NCI-H146 treated with DMSO at 0.1 percent for 48 hours (cell line): ENCODE measurements at regions not wholly inside any gene's neighbourhood (a gene's known extent, or its start where the extent isn't known, plus 50 kb on each side); places are given as distances from the start of the nearest gene placed in this dataset.
A peak's percentile ranks its signal among the peaks of the same experiment; 100 is the strongest.

Experiments
- DNase-seq: peaks from one replicate; lab custom pipeline; 2025; ENCODE audit not compliant: unreplicated experiment; lab: John Stamatoyannopoulos, UW

GRCh38 chr20:9981829-9982228 lies 53.0 kb upstream of the ANKEF1 start:
- DNase-seq: no peak

- peak; percentile 88 for DNase-seq
These were observed 56.3 kb upstream of the ANKEF1 start for GRCh38 chr20:9978397-9979004.

GRCh38 chr20:9977629-9978028 lies 57.2 kb upstream of the ANKEF1 start:
- no peak for DNase-seq

- DNase-seq: no peak
These were observed 60.5 kb upstream of the ANKEF1 start for GRCh38 chr20:9974324-9974723.

- no peak for DNase-seq
These were observed 63.0 kb upstream of the ANKEF1 start for GRCh38 chr20:9971746-9972145.

- no peak for DNase-seq
These were observed 65.2 kb upstream of the ANKEF1 start for GRCh38 chr20:9969626-9970025.

GRCh38 chr20:9968015-9968414 lies 66.8 kb upstream of the ANKEF1 start:
- DNase-seq: no peak

- peak; percentile 56 for DNase-seq
These were observed 67.8 kb upstream of the ANKEF1 start for GRCh38 chr20:9966966-9967365.

- no peak for DNase-seq
These were observed 71.8 kb upstream of the ANKEF1 start for GRCh38 chr20:9963029-9963428.

GRCh38 chr20:9958693-9959092 lies 76.1 kb upstream of the ANKEF1 start:
- DNase-seq: no peak

GRCh38 chr20:9955646-9956045 lies 79.1 kb upstream of the ANKEF1 start:
- no peak for DNase-seq

- DNase-seq: no peak
These were observed 85.2 kb upstream of the ANKEF1 start for GRCh38 chr20:9949563-9949962.

GRCh38 chr20:9945408-9945807 lies 89.4 kb upstream of the ANKEF1 start:
- peak; percentile 14 for DNase-seq

- no peak for DNase-seq
These were observed 92.1 kb upstream of the ANKEF1 start for GRCh38 chr20:9942736-9943135.

- DNase-seq: no peak
These were observed 94.5 kb upstream of the ANKEF1 start for GRCh38 chr20:9940329-9940728.

- DNase-seq: no peak
These were observed 95.6 kb upstream of the ANKEF1 start for GRCh38 chr20:9939231-9939630.

- DNase-seq: no peak
These were observed 96.4 kb upstream of the PAK5 start for GRCh38 chr20:9935285-9935684.

GRCh38 chr20:9930142-9930541 lies 91.3 kb upstream of the PAK5 start:
- DNase-seq: no peak

GRCh38 chr20:9928955-9929354 lies 90.1 kb upstream of the PAK5 start:
- DNase-seq: no peak

- no peak for DNase-seq
These were observed 89.4 kb upstream of the PAK5 start for GRCh38 chr20:9928281-9928737.

GRCh38 chr20:9927224-9927623 lies 88.3 kb upstream of the PAK5 start:
- DNase-seq: no peak

- DNase-seq: no peak
These were observed 87.6 kb upstream of the PAK5 start for GRCh38 chr20:9926476-9926875.

- DNase-seq: no peak
These were observed 87.1 kb upstream of the PAK5 start for GRCh38 chr20:9926007-9926406.
